NT2/D1 (cell line): ENCODE measurements at regions not wholly inside any gene's neighbourhood (a gene's known extent, or its start where the extent isn't known, plus 50 kb on each side); places are given as distances from the start of the nearest gene placed in this dataset.

Experiments used
- DNase-seq: peaks from one replicate; pipeline ENCODE4 v3.0.0-alpha.2; 2011; ENCODE audit warnings: low read depth, low spot score
- H3K27me3 ChIP-seq: 2 replicates; pipeline ENCODE4 v1.6.0; 2011; ENCODE audit warnings: mild to moderate bottlenecking; ENCODE audit not compliant: insufficient read length, insufficient read depth
- H3K36me3 ChIP-seq: 2 replicates; pipeline ENCODE4 v1.6.1; 2011; ENCODE audit warnings: mild to moderate bottlenecking, low read length, mixed read lengths; ENCODE audit not compliant: insufficient read depth, insufficient read length
- H3K4me1 ChIP-seq: 2 replicates; pipeline ENCODE4 v1.5.1; 2011; ENCODE audit not compliant: insufficient read depth, insufficient read length
- H3K4me3 ChIP-seq: 2 replicates; pipeline ENCODE4 v1.5.1; 2011; ENCODE audit warnings: low read depth; ENCODE audit not compliant: insufficient read length
- H3K9ac ChIP-seq: 2 replicates; pipeline ENCODE4 v1.6.0; 2011; ENCODE audit warnings: low read depth; ENCODE audit not compliant: insufficient read length
- H3K9me3 ChIP-seq: 2 replicates; pipeline ENCODE4 v1.5.1; 2011; ENCODE audit warnings: mild to moderate bottlenecking, low read length; ENCODE audit not compliant: insufficient read depth
- SUZ12 ChIP-seq: IDR thresholded peaks from 2 replicates; pipeline ENCODE4 v1.6.1; 2011; ENCODE audit not compliant: insufficient read length, insufficient read depth; ENCODE audit errors: extremely low read depth
- YY1 ChIP-seq: IDR thresholded peaks from 2 replicates; pipeline ENCODE4 v1.6.1; 2011; ENCODE audit not compliant: insufficient read length, insufficient read depth
- ZNF274 ChIP-seq: IDR thresholded peaks from 2 replicates; pipeline ENCODE4 v1.6.1; 2011; ENCODE audit warnings: mild to moderate bottlenecking, low read depth, low read length

GRCh38 chr16:86288716-86289294 lies 221.5 kb upstream of the FOXF1 start:
- H3K9me3 ChIP-seq = no peaks in the 10 kb centered on the region
- peaks cover 14% of the 10 kb centered on the region for H3K4me1 ChIP-seq
- H3K9ac ChIP-seq = no peak overlapping the region
- DNase-seq = no peak
- no peak overlapping the region for H3K4me3 ChIP-seq
- peaks cover 80% of the 10 kb centered on the region for H3K27me3 ChIP-seq
- TF ChIP-seq YY1 = no peak
- TF ChIP-seq SUZ12 = peak; percentile 81
- H3K36me3 ChIP-seq = no peaks in the 10 kb centered on the region

DNA sequence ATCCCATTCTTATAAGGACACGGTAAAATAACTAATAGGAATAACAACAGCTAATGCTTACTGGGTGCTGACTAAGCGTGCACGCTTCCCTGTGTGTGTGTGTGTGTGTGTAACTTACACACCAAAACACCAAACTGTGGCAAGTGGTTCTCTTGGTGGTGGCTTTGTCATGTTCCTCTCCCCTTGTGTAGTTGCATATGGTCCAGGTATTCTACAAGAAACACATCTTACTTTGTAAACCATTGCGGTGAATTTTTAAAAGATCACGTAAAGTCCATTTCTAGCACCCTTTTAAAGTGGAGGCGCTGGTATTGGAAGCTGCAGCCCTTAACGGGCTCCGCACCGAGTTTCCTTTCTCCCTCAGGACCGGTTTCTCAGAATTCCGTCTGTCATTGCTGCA lies 221.0 kb upstream of the FOXF1 start:
- peaks cover 12% of the 10 kb centered on the region for H3K4me1 ChIP-seq
- peaks cover 81% of the 10 kb centered on the region for H3K27me3 ChIP-seq
- no peak for DNase-seq
- H3K4me3 ChIP-seq = no peak overlapping the region
- no peaks in the 10 kb centered on the region for H3K36me3 ChIP-seq
- H3K9me3 ChIP-seq = no peaks in the 10 kb centered on the region
- TF ChIP-seq SUZ12 (no peak), YY1 (no peak), ZNF274 (no peak)
- no peak overlapping the region for H3K9ac ChIP-seq

DNA sequence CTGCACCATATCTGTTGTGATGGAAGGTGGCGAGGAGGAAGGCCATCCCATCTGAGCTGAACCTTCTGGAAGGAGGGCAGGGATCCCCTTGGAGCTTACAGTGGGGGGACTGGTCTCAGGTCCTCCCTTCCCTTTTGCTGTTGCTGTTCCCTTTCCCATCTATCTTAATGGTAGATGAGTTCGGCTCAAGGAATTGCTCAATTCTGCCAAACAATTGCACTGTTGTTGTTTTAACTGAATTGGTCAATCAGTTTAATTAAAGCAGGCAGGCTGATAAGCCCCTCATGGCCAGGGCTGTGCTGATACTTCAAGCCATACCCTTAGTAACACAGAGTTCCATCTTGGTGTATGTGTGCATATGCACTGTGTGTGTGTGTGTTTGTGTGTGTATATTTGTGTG lies 220.4 kb upstream of the FOXF1 start:
- peaks cover 11% of the 10 kb centered on the region for H3K4me1 ChIP-seq
- TF ChIP-seq SUZ12 (no peak), ZNF274 (no peak), YY1 (no peak)
- DNase-seq = no peak
- H3K36me3 ChIP-seq = no peaks in the 10 kb centered on the region
- H3K9ac ChIP-seq = no peak overlapping the region
- peaks cover 80% of the 10 kb centered on the region for H3K27me3 ChIP-seq
- H3K4me3 ChIP-seq = no peak overlapping the region
- H3K9me3 ChIP-seq = no peaks in the 10 kb centered on the region

DNA sequence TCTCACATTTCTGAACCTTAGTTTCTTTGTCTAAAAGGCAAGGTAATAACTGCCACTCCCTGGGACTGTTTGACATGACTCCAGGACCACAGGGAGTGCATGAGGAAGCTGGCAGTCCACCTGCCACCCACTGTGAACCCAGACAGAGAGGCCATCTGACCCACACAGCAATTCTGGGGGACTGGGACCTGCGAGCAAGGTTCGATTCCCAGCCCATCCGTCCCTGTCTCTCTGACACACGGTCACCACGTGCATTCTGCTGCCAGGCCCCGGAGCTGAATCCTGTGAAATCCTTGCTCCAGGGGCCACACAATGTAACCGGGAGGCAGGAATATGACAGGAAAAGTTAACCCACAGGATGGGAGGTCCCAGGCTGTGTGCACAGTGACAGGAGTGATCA lies 218.8 kb upstream of the FOXF1 start:
- Histone ChIP-seq H3K27me3 (peaks cover 73% of the 10 kb centered on the region), H3K4me1 (peaks cover 11% of the 10 kb centered on the region), H3K9ac (no peak overlapping the region), H3K9me3 (no peaks in the 10 kb centered on the region), H3K36me3 (no peaks in the 10 kb centered on the region), H3K4me3 (no peak overlapping the region)
- no peak for DNase-seq
- no peak for TF ChIP-seq ZNF274
- TF ChIP-seq YY1 = no peak

- TF ChIP-seq SUZ12 (no peak), YY1 (no peak), ZNF274 (no peak)
- H3K9me3 ChIP-seq = no peaks in the 10 kb centered on the region
- H3K4me3 ChIP-seq = no peak overlapping the region
- H3K27me3 ChIP-seq = peaks cover 73% of the 10 kb centered on the region
- H3K4me1 ChIP-seq = peaks cover 19% of the 10 kb centered on the region
- no peaks in the 10 kb centered on the region for H3K36me3 ChIP-seq
- no peak overlapping the region for H3K9ac ChIP-seq
- DNase-seq = no peak
Observed at GRCh38 chr16:86292171-86292775, 218.1 kb upstream of the FOXF1 start.

DNA sequence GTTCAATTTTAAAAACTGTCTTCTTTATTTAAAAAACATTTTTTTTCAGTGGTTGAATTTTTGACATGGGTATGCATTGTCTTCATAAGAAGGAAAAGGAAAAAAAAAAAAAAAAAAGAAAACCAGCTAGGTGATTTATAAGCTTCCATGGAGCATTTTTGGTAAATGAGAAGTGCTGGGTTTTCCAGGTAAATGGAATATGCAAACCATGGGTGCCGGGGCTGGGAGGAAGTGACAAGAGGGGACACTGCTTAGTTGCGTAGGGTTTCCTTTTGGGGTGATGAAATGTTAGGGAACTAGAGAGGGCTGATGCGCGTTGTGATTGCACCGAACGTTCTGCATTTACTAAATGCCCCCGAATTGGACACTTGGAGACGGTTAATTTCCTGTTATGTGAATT lies 217.4 kb upstream of the FOXF1 start:
- no peak overlapping the region for H3K4me3 ChIP-seq
- peaks cover 67% of the 10 kb centered on the region for H3K27me3 ChIP-seq
- H3K9ac ChIP-seq = no peak overlapping the region
- H3K4me1 ChIP-seq = peaks cover 17% of the 10 kb centered on the region
- TF ChIP-seq SUZ12 = no peak
- TF ChIP-seq YY1 = no peak
- TF ChIP-seq ZNF274 = no peak
- DNase-seq = no peak
- no peaks in the 10 kb centered on the region for H3K36me3 ChIP-seq
- no peaks in the 10 kb centered on the region for H3K9me3 ChIP-seq

- Histone ChIP-seq H3K36me3 (no peaks in the 10 kb centered on the region), H3K4me1 (peaks cover 20% of the 10 kb centered on the region), H3K4me3 (no peak overlapping the region), H3K9ac (no peak overlapping the region), H3K27me3 (peaks cover 60% of the 10 kb centered on the region), H3K9me3 (no peaks in the 10 kb centered on the region)
- no peak for TF ChIP-seq ZNF274
- no peak for TF ChIP-seq SUZ12
- no peak for TF ChIP-seq YY1
- DNase-seq = no peak
Observed at GRCh38 chr16:86293906-86294305, 216.4 kb upstream of the FOXF1 start.

- Histone ChIP-seq H3K9me3 (no peaks in the 10 kb centered on the region), H3K36me3 (no peaks in the 10 kb centered on the region), H3K4me1 (peaks cover 20% of the 10 kb centered on the region), H3K4me3 (no peak overlapping the region), H3K9ac (no peak overlapping the region), H3K27me3 (peaks cover 55% of the 10 kb centered on the region)
- no peak for TF ChIP-seq YY1
- DNase-seq = no peak
Observed at GRCh38 chr16:86294535-86295196, 215.7 kb upstream of the FOXF1 start.
